ENCODE measurements at regions not wholly inside any gene's neighbourhood (a gene's known extent, or its start where the extent isn't known, plus 50 kb on each side); places are given as distances from the start of the nearest gene placed in this dataset.

DNA sequence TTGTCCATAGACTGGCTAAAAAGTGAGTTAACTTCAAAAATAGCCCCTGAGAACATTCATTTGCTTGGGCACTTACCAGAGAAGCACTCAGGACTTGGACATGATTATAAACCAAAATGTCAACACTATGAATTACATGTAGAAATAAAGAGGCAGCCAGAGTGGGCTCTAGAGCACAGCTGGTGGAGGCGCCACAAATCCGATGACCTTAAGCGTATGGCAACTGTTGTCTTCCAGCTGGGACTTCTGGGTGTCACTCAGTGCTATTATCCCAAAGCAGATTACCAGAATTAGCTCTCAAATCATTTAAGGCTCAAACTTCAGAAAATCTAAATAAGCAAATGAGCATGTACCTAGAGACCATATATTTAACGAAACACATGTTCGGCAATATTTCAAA is 1255.5 kb upstream of the SLC10A2 start:
- Histone ChIP-seq H3K9me3 (no peaks in the 10 kb centered on the region), H3K4me3 (no peak overlapping the region), H3K4me1 (ENCODE audit: low read depth) (no peaks in the 10 kb centered on the region), H3K36me3 (ENCODE audit: low read depth) (no peaks in the 10 kb centered on the region)
- intact Hi-C loops (cut with DNase I, micrococcal nuclease) = no loop called here
- DNase-seq (no peak), ATAC-seq (no peak)
- TF ChIP-seq, protein P1, sequence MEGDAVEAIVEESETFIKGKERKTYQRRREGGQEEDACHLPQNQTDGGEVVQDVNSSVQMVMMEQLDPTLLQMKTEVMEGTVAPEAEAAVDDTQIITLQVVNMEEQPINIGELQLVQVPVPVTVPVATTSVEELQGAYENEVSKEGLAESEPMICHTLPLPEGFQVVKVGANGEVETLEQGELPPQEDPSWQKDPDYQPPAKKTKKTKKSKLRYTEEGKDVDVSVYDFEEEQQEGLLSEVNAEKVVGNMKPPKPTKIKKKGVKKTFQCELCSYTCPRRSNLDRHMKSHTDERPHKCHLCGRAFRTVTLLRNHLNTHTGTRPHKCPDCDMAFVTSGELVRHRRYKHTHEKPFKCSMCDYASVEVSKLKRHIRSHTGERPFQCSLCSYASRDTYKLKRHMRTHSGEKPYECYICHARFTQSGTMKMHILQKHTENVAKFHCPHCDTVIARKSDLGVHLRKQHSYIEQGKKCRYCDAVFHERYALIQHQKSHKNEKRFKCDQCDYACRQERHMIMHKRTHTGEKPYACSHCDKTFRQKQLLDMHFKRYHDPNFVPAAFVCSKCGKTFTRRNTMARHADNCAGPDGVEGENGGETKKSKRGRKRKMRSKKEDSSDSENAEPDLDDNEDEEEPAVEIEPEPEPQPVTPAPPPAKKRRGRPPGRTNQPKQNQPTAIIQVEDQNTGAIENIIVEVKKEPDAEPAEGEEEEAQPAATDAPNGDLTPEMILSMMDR (IDR thresholded peaks at IDR 0.05) = no peak

DNA sequence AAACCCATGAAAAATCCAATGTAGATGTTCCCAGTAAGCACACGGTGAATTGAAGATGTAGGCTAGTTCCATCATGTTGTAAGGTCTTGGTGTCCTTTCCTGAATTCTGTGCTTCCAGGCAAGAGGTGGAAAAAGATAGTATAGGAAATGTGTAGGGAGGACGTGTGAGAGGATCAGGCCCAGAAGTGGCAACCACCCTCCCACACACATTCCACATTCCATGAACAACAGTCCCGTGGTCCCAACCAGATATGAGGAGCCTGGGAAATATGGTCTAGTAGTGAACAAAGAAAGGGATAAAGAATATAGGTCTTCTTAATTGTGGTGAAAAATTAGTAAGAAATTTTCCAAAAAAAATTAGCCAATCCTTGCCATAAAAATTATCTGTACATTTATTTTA is 1254.2 kb upstream of the SLC10A2 start:
- no peak overlapping the region for H3K4me3 ChIP-seq
- intact Hi-C loops (cut with DNase I, micrococcal nuclease) = no loop called here
- TF ChIP-seq, protein P1 (IDR thresholded peaks at IDR 0.05) = no peak
- H3K36me3 ChIP-seq (ENCODE audit: low read depth) = no peaks in the 10 kb centered on the region
- H3K9me3 ChIP-seq = no peaks in the 10 kb centered on the region
- ATAC-seq = no peak
- H3K4me1 ChIP-seq (ENCODE audit: low read depth) = no peaks in the 10 kb centered on the region
- no peak for DNase-seq

DNA sequence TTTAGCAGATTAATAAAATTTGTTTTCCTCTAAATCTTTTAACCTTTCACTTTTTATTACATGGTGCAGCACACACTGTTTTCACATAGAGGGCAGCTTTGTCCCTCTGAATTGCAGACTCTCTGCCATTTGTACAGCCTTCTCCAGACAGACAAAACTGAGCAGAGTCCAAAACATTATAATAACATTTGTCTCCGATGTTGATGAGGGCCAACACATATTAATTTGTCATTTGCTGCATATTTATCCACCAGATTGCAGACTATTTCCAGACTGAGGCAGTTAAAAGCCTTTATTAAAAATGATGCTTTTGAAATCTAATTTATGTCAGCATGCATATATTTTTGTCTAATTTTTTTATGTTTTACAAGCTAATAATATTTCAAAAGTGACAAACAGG is 1251.9 kb upstream of the SLC10A2 start:
- intact Hi-C loops (cut with DNase I, micrococcal nuclease) = no loop called here
- TF ChIP-seq, protein P1 (IDR thresholded peaks at IDR 0.05) = no peak

DNA sequence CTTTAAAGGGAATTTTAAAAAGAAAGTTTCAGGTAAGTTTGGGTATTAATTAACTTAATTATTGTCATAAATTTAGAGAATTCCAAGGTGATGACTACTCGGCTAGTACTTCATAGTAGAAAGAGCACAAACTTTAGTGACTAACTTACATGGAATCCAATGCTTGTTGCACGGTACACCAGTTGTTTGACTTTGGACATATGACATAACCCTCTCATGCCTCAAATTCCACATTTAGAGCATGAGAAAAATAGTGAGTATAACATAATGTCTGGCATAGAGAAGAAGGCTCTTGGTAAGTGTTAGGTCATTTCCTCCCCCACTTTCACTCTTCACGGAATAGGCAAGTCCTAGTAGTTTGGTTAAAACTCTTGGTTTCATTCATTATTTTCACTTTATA is 1249.4 kb upstream of the SLC10A2 start:
- no peaks in the 10 kb centered on the region for H3K36me3 ChIP-seq (ENCODE audit: low read depth)
- H3K4me3 ChIP-seq = no peak overlapping the region
- DNase-seq = no peak
- no peaks in the 10 kb centered on the region for H3K4me1 ChIP-seq (ENCODE audit: low read depth)
- TF ChIP-seq, protein P1 (IDR thresholded peaks at IDR 0.05) = no peak
- no peaks in the 10 kb centered on the region for H3K9me3 ChIP-seq
- intact Hi-C loops (cut with DNase I, micrococcal nuclease) = no loop called here
- no peak for ATAC-seq

More for the DNA sequence above, 1251.9 kb upstream of the SLC10A2 start:
- ATAC-seq (no peak), DNase-seq (no peak)
- H3K9me3 ChIP-seq = no peaks in the 10 kb centered on the region
- no peaks in the 10 kb centered on the region for H3K36me3 ChIP-seq (ENCODE audit: low read depth)
- no peak overlapping the region for H3K4me3 ChIP-seq
- no peaks in the 10 kb centered on the region for H3K4me1 ChIP-seq (ENCODE audit: low read depth)

DNA sequence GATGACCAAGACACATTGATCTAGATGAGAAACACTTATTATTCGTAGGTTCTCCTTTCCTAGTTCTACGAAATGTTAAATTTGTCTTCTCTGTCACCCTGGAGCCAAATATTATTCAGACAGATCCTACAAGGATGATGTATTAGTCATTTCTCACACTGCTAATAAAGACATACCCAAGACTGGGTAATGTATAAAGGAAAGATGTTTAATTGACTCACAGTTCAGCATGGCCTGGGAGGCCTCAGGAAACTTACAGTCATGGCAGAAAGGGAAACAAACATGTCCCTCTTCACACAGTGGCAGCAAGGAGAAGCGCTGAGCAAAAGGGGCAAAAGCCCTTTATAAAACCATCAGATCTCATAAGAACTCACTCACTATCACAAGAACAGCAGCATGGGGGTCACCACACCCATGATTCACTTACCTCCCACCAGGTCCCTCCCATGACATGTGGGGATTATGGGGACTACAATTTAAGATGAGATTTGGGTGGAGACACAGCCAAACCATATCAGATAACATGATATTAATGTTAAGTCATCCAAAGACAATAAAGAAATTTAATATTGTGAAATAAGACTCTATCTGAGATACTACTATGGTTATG is 1248.8 kb upstream of the SLC10A2 start:
- no peaks in the 10 kb centered on the region for H3K9me3 ChIP-seq
- H3K36me3 ChIP-seq (ENCODE audit: low read depth) = no peaks in the 10 kb centered on the region
- TF ChIP-seq, protein P1 (IDR thresholded peaks at IDR 0.05) = no peak
- DNase-seq (no peak), ATAC-seq (no peak)
- intact Hi-C loops (cut with DNase I, micrococcal nuclease) = no loop called here
- H3K4me3 ChIP-seq = no peak overlapping the region
- H3K4me1 ChIP-seq (ENCODE audit: low read depth) = no peaks in the 10 kb centered on the region

DNA sequence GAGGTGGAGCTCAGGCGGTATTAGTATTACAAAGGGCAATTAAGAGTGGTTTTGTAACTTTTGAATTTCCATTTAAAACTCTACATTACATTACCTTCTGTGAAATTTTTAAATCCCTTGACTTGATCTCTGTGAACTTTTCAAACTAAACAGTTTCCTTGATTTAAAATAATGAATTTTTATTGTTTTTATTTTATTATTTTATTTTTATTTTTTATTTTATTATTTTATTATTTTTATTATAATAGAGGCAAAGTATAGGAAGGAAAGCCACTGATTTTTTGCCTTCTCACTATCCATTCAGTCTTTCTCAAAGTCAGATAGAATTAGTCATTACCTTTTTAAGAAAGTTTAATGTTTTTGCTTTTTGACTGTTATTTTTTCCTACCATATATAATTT is 1248.1 kb upstream of the SLC10A2 start:
- TF ChIP-seq, protein P1 (IDR thresholded peaks at IDR 0.05) = no peak
- Histone ChIP-seq H3K4me3 (no peak overlapping the region), H3K9me3 (no peaks in the 10 kb centered on the region), H3K4me1 (ENCODE audit: low read depth) (no peaks in the 10 kb centered on the region), H3K36me3 (ENCODE audit: low read depth) (no peaks in the 10 kb centered on the region)
- intact Hi-C loops (cut with DNase I, micrococcal nuclease) = no loop called here
- no peak for ATAC-seq
- no peak for DNase-seq
